ENCODE measurements at regions not wholly inside any gene's neighbourhood (a gene's known extent, or its start where the extent isn't known, plus 50 kb on each side); places are given as distances from the start of the nearest gene placed in this dataset.
"Not testable (repeated sequence)": the region's sequence is repeated elsewhere in the genome, so short reads cannot be mapped to it uniquely, and the experiment has no call there.

- intact Hi-C loops (cut with DNase I), result no loop called here
- TF ChIP-seq CTCF (IDR thresholded peaks at IDR 0.05), result no peak
- no peak overlapping the region for H3K4me3 ChIP-seq
- DNase-seq (ENCODE audit: low spot score in 2 of 2), result no peak
- no peaks in the 10 kb centered on the region for H3K27me3 ChIP-seq
- no peak overlapping the region for H3K27ac ChIP-seq
- H3K36me3 ChIP-seq, result no peaks in the 10 kb centered on the region
- H3K9me3 ChIP-seq, result no peaks in the 10 kb centered on the region
- no peaks in the 10 kb centered on the region for H3K4me1 ChIP-seq
These were observed 1348.0 kb downstream of the RAPGEF2 start for GRCh38 chr4:160450876-160451275.

- H3K4me1 ChIP-seq; H3K27ac ChIP-seq; H3K9me3 ChIP-seq; H3K36me3 ChIP-seq; H3K4me3 ChIP-seq; intact Hi-C loops (cut with DNase I); DNase-seq (ENCODE audit: low spot score in 2 of 2); H3K27me3 ChIP-seq: not testable (repeated sequence)
These were observed 1379.1 kb downstream of the RAPGEF2 start for GRCh38 chr4:160481696-160482690.

- TF ChIP-seq CTCF (IDR thresholded peaks at IDR 0.05), result no peak
- Histone ChIP-seq H3K36me3 (no peaks in the 10 kb centered on the region), H3K9me3 (no peaks in the 10 kb centered on the region), H3K27me3 (no peaks in the 10 kb centered on the region), H3K27ac (no peak overlapping the region), H3K4me1 (no peaks in the 10 kb centered on the region), H3K4me3 (no peak overlapping the region)
- DNase-seq (ENCODE audit: low spot score in 2 of 2), result no peak
- intact Hi-C loops (cut with DNase I), result no loop called here
These were observed 1382.3 kb downstream of the RAPGEF2 start for GRCh38 chr4:160485071-160485687.

GRCh38 chr4:160492181-160492580 lies 1389.3 kb downstream of the RAPGEF2 start:
- intact Hi-C loops (cut with DNase I), result no loop called here
- H3K4me3 ChIP-seq, result no peak overlapping the region
- no peaks in the 10 kb centered on the region for H3K4me1 ChIP-seq
- no peak for TF ChIP-seq CTCF (IDR thresholded peaks at IDR 0.05)
- H3K36me3 ChIP-seq, result no peaks in the 10 kb centered on the region
- H3K27ac ChIP-seq, result no peak overlapping the region
- no peaks in the 10 kb centered on the region for H3K27me3 ChIP-seq
- no peaks in the 10 kb centered on the region for H3K9me3 ChIP-seq
- no peak for DNase-seq (ENCODE audit: low spot score in 2 of 2)

GRCh38 chr4:160493206-160493605 lies 1390.3 kb downstream of the RAPGEF2 start:
- H3K36me3 ChIP-seq, result no peaks in the 10 kb centered on the region
- no peak overlapping the region for H3K27ac ChIP-seq
- no peaks in the 10 kb centered on the region for H3K9me3 ChIP-seq
- no peak overlapping the region for H3K4me3 ChIP-seq
- intact Hi-C loops (cut with DNase I), result no loop called here
- no peak for DNase-seq (ENCODE audit: low spot score in 2 of 2)
- H3K27me3 ChIP-seq, result no peaks in the 10 kb centered on the region
- no peaks in the 10 kb centered on the region for H3K4me1 ChIP-seq
- TF ChIP-seq CTCF (IDR thresholded peaks at IDR 0.05), result no peak

- Histone ChIP-seq H3K27me3 (no peaks in the 10 kb centered on the region), H3K9me3 (no peaks in the 10 kb centered on the region), H3K4me1 (no peaks in the 10 kb centered on the region), H3K27ac (no peak overlapping the region), H3K4me3 (no peak overlapping the region), H3K36me3 (no peaks in the 10 kb centered on the region)
- no peak for DNase-seq (ENCODE audit: low spot score in 2 of 2)
- TF ChIP-seq CTCF (IDR thresholded peaks at IDR 0.05), result no peak
- intact Hi-C loops (cut with DNase I), result no loop called here
These were observed 1392.5 kb downstream of the RAPGEF2 start for GRCh38 chr4:160495356-160495755.

Measured in ascending aorta (tissue), 2 donors.